GM23338 (cell line): ENCODE measurements at regions not wholly inside any gene's neighbourhood (a gene's known extent, or its start where the extent isn't known, plus 50 kb on each side); places are given as distances from the start of the nearest gene placed in this dataset.

Source experiments
- ATAC-seq: fragments of 200-7000 bp; cut with Tn5 transposase; 3 replicates; pipeline ENCODE4 v1.9.1; 2020
- DNase-seq: peaks from one replicate; pipeline ENCODE4 v3.0.0-alpha.2; 2015; ENCODE audit warnings: low spot score
- H2AFZ ChIP-seq: fragments of 200-600 bp; sonication (generic); 2 replicates; pipeline ENCODE4 v1.8.0; 2016; ENCODE audit warnings: antibody characterized with exemption, mild to moderate bottlenecking, moderate library complexity
- H3F3A ChIP-seq: fragments of 200-600 bp; sonication (generic); replicated peaks from 2 replicates; pipeline ENCODE4 v1.8.0; 2017; ENCODE audit warnings: antibody characterized with exemption, mixed run types, low read depth
- H3K27ac ChIP-seq: fragments of 200-600 bp; sonication (generic); 2 replicates; pipeline ENCODE4 v1.6.1; 2016; ENCODE audit warnings: low read depth
- H3K27me3 ChIP-seq: fragments of 200-600 bp; sonication (generic); 2 replicates; pipeline ENCODE4 v1.8.0; 2016; ENCODE audit warnings: mild to moderate bottlenecking, mixed run types, moderate library complexity; ENCODE audit not compliant: insufficient read depth
- H3K36me3 ChIP-seq: fragments of 200-600 bp; sonication (generic); 2 replicates; pipeline ENCODE4 v1.8.0; 2016; ENCODE audit warnings: mild to moderate bottlenecking; ENCODE audit not compliant: insufficient read depth
- H3K4me1 ChIP-seq: fragments of 200-600 bp; sonication (generic); 2 replicates; pipeline ENCODE4 v1.8.0; 2016; ENCODE audit warnings: mild to moderate bottlenecking, moderate library complexity; ENCODE audit not compliant: insufficient read depth
- H3K4me2 ChIP-seq: fragments of 200-600 bp; sonication (generic); 2 replicates; pipeline ENCODE4 v1.7.1; 2017; ENCODE audit warnings: mixed run types
- H3K4me3 ChIP-seq: fragments of 200-600 bp; sonication (generic); 2 replicates; pipeline ENCODE4 v1.6.1; 2016; ENCODE audit warnings: mixed run types
- H3K79me2 ChIP-seq: fragments of 200-600 bp; sonication (generic); replicated peaks from 2 replicates; pipeline ENCODE4 v1.8.0; 2017; ENCODE audit warnings: mild to moderate bottlenecking; ENCODE audit not compliant: insufficient read depth
- H3K9me2 ChIP-seq: fragments of 200-600 bp; sonication (generic); 2 replicates; pipeline ENCODE4 v1.8.0; 2017; ENCODE audit not compliant: insufficient read depth
- H4K20me1 ChIP-seq: fragments of 200-600 bp; sonication (generic); replicated peaks from 2 replicates; pipeline ENCODE4 v1.8.0; 2017; ENCODE audit warnings: mild to moderate bottlenecking; ENCODE audit not compliant: insufficient read depth
- H3K27ac Mint-ChIP-seq: 2 replicates; pipeline ENCODE4 v1.8.0; 2020; ENCODE audit warnings: inconsistent platforms, mild to moderate bottlenecking, moderate library complexity, mixed read lengths
- H3K27me3 Mint-ChIP-seq: 3 replicates; pipeline ENCODE4 v1.8.0; 2022; ENCODE audit warnings: low read depth, mild to moderate bottlenecking, moderate library complexity, mixed read lengths, inconsistent platforms; ENCODE audit not compliant: insufficient read depth, poor library complexity
- H3K36me3 Mint-ChIP-seq: 3 replicates; pipeline ENCODE4 v1.8.0; 2021; ENCODE audit warnings: low read depth, mild to moderate bottlenecking, inconsistent platforms, moderate library complexity, mixed read lengths
- H3K4me1 Mint-ChIP-seq: 3 replicates; pipeline ENCODE4 v1.8.0; 2020; ENCODE audit warnings: mild to moderate bottlenecking, inconsistent platforms, mixed read lengths
- H3K4me3 Mint-ChIP-seq: 3 replicates; pipeline ENCODE4 v1.8.0; 2021; ENCODE audit warnings: moderate library complexity, mild to moderate bottlenecking, inconsistent platforms, mixed read lengths
- H3K9me3 Mint-ChIP-seq: 3 replicates; pipeline ENCODE4 v1.8.0; 2020; ENCODE audit warnings: moderate library complexity, mild to moderate bottlenecking, inconsistent platforms, mixed read lengths
- CREB1 ChIP-seq: fragments of 250-450 bp; sonication (Bioruptor Pico); IDR thresholded peaks from 2 replicates; pipeline ENCODE4 v1.5.0; 2020; ENCODE audit warnings: low read depth, mild to moderate bottlenecking, moderate library complexity
- EZH2 ChIP-seq: fragments of 200-600 bp; sonication (generic); IDR thresholded peaks from one replicate; pipeline ENCODE4 v1.8.0; 2017; ENCODE audit warnings: antibody characterized with exemption, mild to moderate bottlenecking, low read depth; ENCODE audit not compliant: unreplicated experiment
- EZH2phosphoT487 ChIP-seq: fragments of 200-600 bp; sonication (generic); IDR thresholded peaks from one replicate; pipeline ENCODE4 v1.8.1; 2018; ENCODE audit warnings: antibody characterized with exemption; ENCODE audit not compliant: unreplicated experiment
- JUNB ChIP-seq: IDR thresholded peaks from one replicate; pipeline ENCODE4 v1.6.1; 2016; ENCODE audit warnings: antibody characterized with exemption; ENCODE audit not compliant: unreplicated experiment
- NANOG ChIP-seq: IDR thresholded peaks from 2 replicates; pipeline ENCODE4 v1.6.1; 2016; ENCODE audit warnings: antibody characterized with exemption, borderline replicate concordance
- POLR2AphosphoS5 ChIP-seq: IDR thresholded peaks from 2 replicates; pipeline ENCODE4 v1.6.1; 2016; ENCODE audit warnings: antibody characterized with exemption, low read depth
- STAT1 ChIP-seq: IDR thresholded peaks from one replicate; pipeline ENCODE4 v1.6.1; 2016; ENCODE audit warnings: antibody characterized with exemption; ENCODE audit not compliant: unreplicated experiment
- ZNF114 ChIP-seq: fragments of 250-450 bp; sonication (Bioruptor Pico); IDR thresholded peaks from 2 replicates; pipeline ENCODE4 v1.5.0; 2020; ENCODE audit warnings: mild to moderate bottlenecking, moderate library complexity
- ZNF331 ChIP-seq: fragments of 250-450 bp; sonication (Bioruptor Pico); IDR thresholded peaks from 2 replicates; pipeline ENCODE4 v1.5.0; 2020; ENCODE audit warnings: low read depth, mild to moderate bottlenecking, moderate library complexity
- TF ChIP-seq, protein P1 (sequence below), 2 experiments: fragments of 200-600 bp in 1 of 2; sonication (generic) in 1 of 2; conservative IDR thresholded peaks; 2 replicates each; pipeline versions ENCODE4 v1.5.1 to v1.6.1; 2016 to 2017; ENCODE audit warnings: antibody characterized with exemption in 2 of 2, low read depth in 2 of 2, mild to moderate bottlenecking in 2 of 2, moderate library complexity in 1 of 2
- TF ChIP-seq, protein P2 (sequence below): fragments of 250-450 bp; sonication (Bioruptor Pico); IDR thresholded peaks from 2 replicates; pipeline ENCODE4 v1.5.0; 2020; ENCODE audit warnings: mild to moderate bottlenecking, moderate library complexity
- TF ChIP-seq, protein P3 (sequence below): IDR thresholded peaks from 2 replicates; pipeline ENCODE4 v1.6.1; 2016; ENCODE audit warnings: antibody characterized with exemption
- TF ChIP-seq, protein P4 (sequence below): IDR thresholded peaks from one replicate; pipeline ENCODE4 v1.6.1; 2018; ENCODE audit warnings: antibody characterized with exemption; ENCODE audit not compliant: unreplicated experiment

DNA sequence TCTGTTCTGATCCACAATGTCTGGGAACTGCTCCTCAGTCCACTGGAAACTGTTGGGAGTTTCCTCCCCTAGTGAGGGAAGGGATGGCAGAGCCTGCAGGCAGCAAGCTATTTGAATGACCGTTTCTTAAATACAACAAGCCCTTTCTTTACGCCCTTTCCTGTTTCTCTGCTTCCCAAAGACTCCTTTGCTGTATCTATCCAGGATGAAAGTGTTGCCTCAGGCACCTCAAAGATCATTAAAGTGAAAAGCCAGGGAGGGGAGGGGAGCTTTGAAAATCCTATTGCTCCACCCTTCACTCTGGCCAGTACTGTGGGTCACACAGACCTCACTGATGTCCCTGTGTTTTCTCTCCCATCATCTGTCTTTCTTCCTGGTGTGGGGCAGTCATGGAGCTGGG is 213.1 kb downstream of the RNF144B start:
- no peaks in the 10 kb centered on the region; the same call in 1 of the 3 replicates for H3K4me1 Mint-ChIP-seq
- H3K36me3 Mint-ChIP-seq: no peaks in the 10 kb centered on the region
- peaks cover 3% of the 10 kb centered on the region for H3K27me3 Mint-ChIP-seq
- no peak overlapping the region; the same call in 1 of the 2 replicates for H2AFZ ChIP-seq
- H4K20me1 ChIP-seq: no peaks in the 10 kb centered on the region
- H3K27ac ChIP-seq: no peak overlapping the region
- DNase-seq: no peak
- no peaks in the 10 kb centered on the region for H3F3A ChIP-seq
- H3K9me3 Mint-ChIP-seq: no peaks in the 10 kb centered on the region; the same call in 2 of the 3 replicates
- 0 out of 2 replicates have a peak, but pooled peaks cover 5% of the 10 kb centered on the region for H3K9me2 ChIP-seq
- TF ChIP-seq, protein P1, sequence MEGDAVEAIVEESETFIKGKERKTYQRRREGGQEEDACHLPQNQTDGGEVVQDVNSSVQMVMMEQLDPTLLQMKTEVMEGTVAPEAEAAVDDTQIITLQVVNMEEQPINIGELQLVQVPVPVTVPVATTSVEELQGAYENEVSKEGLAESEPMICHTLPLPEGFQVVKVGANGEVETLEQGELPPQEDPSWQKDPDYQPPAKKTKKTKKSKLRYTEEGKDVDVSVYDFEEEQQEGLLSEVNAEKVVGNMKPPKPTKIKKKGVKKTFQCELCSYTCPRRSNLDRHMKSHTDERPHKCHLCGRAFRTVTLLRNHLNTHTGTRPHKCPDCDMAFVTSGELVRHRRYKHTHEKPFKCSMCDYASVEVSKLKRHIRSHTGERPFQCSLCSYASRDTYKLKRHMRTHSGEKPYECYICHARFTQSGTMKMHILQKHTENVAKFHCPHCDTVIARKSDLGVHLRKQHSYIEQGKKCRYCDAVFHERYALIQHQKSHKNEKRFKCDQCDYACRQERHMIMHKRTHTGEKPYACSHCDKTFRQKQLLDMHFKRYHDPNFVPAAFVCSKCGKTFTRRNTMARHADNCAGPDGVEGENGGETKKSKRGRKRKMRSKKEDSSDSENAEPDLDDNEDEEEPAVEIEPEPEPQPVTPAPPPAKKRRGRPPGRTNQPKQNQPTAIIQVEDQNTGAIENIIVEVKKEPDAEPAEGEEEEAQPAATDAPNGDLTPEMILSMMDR (conservative IDR thresholded peaks at IDR 0.05; ENCODE audit: low read depth in 2 of 2): no peak
- TF ChIP-seq, protein P2, sequence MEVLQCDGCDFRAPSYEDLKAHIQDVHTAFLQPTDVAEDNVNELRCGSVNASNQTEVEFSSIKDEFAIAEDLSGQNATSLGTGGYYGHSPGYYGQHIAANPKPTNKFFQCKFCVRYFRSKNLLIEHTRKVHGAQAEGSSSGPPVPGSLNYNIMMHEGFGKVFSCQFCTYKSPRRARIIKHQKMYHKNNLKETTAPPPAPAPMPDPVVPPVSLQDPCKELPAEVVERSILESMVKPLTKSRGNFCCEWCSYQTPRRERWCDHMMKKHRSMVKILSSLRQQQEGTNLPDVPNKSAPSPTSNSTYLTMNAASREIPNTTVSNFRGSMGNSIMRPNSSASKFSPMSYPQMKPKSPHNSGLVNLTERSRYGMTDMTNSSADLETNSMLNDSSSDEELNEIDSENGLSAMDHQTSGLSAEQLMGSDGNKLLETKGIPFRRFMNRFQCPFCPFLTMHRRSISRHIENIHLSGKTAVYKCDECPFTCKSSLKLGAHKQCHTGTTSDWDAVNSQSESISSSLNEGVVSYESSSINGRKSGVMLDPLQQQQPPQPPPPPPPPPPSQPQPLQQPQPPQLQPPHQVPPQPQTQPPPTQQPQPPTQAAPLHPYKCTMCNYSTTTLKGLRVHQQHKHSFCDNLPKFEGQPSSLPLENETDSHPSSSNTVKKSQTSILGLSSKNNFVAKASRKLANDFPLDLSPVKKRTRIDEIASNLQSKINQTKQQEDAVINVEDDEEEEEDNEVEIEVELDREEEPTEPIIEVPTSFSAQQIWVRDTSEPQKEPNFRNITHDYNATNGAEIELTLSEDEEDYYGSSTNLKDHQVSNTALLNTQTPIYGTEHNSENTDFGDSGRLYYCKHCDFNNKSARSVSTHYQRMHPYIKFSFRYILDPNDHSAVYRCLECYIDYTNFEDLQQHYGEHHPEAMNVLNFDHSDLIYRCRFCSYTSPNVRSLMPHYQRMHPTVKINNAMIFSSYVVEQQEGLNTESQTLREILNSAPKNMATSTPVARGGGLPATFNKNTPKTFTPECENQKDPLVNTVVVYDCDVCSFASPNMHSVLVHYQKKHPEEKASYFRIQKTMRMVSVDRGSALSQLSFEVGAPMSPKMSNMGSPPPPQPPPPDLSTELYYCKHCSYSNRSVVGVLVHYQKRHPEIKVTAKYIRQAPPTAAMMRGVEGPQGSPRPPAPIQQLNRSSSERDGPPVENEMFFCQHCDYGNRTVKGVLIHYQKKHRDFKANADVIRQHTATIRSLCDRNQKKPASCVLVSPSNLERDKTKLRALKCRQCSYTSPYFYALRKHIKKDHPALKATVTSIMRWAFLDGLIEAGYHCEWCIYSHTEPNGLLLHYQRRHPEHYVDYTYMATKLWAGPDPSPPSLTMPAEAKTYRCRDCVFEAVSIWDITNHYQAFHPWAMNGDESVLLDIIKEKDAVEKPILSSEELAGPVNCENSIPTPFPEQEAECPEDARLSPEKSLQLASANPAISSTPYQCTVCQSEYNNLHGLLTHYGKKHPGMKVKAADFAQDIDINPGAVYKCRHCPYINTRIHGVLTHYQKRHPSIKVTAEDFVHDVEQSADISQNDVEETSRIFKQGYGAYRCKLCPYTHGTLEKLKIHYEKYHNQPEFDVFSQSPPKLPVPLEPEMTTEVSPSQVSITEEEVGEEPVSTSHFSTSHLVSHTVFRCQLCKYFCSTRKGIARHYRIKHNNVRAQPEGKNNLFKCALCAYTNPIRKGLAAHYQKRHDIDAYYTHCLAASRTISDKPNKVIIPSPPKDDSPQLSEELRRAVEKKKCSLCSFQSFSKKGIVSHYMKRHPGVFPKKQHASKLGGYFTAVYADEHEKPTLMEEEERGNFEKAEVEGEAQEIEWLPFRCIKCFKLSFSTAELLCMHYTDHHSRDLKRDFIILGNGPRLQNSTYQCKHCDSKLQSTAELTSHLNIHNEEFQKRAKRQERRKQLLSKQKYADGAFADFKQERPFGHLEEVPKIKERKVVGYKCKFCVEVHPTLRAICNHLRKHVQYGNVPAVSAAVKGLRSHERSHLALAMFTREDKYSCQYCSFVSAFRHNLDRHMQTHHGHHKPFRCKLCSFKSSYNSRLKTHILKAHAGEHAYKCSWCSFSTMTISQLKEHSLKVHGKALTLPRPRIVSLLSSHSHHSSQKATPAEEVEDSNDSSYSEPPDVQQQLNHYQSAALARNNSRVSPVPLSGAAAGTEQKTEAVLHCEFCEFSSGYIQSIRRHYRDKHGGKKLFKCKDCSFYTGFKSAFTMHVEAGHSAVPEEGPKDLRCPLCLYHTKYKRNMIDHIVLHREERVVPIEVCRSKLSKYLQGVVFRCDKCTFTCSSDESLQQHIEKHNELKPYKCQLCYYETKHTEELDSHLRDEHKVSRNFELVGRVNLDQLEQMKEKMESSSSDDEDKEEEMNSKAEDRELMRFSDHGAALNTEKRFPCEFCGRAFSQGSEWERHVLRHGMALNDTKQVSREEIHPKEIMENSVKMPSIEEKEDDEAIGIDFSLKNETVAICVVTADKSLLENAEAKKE (CRISPR knock-in tag): no peak
- no peak for TF ChIP-seq ZNF114
- TF ChIP-seq STAT1: no peak
- TF ChIP-seq, protein P3, sequence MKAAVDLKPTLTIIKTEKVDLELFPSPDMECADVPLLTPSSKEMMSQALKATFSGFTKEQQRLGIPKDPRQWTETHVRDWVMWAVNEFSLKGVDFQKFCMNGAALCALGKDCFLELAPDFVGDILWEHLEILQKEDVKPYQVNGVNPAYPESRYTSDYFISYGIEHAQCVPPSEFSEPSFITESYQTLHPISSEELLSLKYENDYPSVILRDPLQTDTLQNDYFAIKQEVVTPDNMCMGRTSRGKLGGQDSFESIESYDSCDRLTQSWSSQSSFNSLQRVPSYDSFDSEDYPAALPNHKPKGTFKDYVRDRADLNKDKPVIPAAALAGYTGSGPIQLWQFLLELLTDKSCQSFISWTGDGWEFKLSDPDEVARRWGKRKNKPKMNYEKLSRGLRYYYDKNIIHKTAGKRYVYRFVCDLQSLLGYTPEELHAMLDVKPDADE: no peak
- no peak for TF ChIP-seq POLR2AphosphoS5
- no peak for TF ChIP-seq NANOG
- no peak for TF ChIP-seq ZNF331 (CRISPR knock-in tag)
- TF ChIP-seq, protein P4, sequence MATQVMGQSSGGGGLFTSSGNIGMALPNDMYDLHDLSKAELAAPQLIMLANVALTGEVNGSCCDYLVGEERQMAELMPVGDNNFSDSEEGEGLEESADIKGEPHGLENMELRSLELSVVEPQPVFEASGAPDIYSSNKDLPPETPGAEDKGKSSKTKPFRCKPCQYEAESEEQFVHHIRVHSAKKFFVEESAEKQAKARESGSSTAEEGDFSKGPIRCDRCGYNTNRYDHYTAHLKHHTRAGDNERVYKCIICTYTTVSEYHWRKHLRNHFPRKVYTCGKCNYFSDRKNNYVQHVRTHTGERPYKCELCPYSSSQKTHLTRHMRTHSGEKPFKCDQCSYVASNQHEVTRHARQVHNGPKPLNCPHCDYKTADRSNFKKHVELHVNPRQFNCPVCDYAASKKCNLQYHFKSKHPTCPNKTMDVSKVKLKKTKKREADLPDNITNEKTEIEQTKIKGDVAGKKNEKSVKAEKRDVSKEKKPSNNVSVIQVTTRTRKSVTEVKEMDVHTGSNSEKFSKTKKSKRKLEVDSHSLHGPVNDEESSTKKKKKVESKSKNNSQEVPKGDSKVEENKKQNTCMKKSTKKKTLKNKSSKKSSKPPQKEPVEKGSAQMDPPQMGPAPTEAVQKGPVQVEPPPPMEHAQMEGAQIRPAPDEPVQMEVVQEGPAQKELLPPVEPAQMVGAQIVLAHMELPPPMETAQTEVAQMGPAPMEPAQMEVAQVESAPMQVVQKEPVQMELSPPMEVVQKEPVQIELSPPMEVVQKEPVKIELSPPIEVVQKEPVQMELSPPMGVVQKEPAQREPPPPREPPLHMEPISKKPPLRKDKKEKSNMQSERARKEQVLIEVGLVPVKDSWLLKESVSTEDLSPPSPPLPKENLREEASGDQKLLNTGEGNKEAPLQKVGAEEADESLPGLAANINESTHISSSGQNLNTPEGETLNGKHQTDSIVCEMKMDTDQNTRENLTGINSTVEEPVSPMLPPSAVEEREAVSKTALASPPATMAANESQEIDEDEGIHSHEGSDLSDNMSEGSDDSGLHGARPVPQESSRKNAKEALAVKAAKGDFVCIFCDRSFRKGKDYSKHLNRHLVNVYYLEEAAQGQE: no peak
- TF ChIP-seq EZH2phosphoT487: no peak
- TF ChIP-seq CREB1 (CRISPR knock-in tag): no peak
- no peak for TF ChIP-seq JUNB
- TF ChIP-seq EZH2: no peak
- H3K4me3 ChIP-seq: no peak overlapping the region
- no peaks in the 10 kb centered on the region for H3K27me3 ChIP-seq
- H3K4me1 ChIP-seq: no peaks in the 10 kb centered on the region
- H3K4me3 Mint-ChIP-seq: no peak overlapping the region
- H3K4me2 ChIP-seq: no peak overlapping the region
- H3K79me2 ChIP-seq: no peaks in the 10 kb centered on the region
- ATAC-seq: no peak
- H3K27ac Mint-ChIP-seq: no peak overlapping the region; the same call in 1 of the 2 replicates
- no peaks in the 10 kb centered on the region for H3K36me3 ChIP-seq
